HepG2 (cell line): ENCODE measurements at regions not wholly inside any gene's neighbourhood (a gene's known extent, or its start where the extent isn't known, plus 50 kb on each side); places are given as distances from the start of the nearest gene placed in this dataset.

Source experiments
- ATAC-seq: fragments of 200-7000 bp; cut with Tn5 transposase; 3 replicates; pipeline ENCODE4 v1.9.1; 2020; ENCODE audit warnings: mild to moderate bottlenecking, moderate library complexity
- BruUV-seq: library from RNA; stranded (reverse); fragments of 400-500 nt; replicated peaks from 2 replicates; lab custom pipeline; 2021; lab: Mats Ljungman, UMichigan
- CTCF ChIA-PET: fragments of 300-600 bp; formaldehyde crosslinking; extraction: SDS; loops from one replicate; lab custom pipeline; 2021; ENCODE audit warnings: low total read pairs, inconsistent platforms, low intra/inter-chr PET ratio; lab: Yijun Ruan, JAX
- POLR2A ChIA-PET: fragments of 350-600 bp; sonication (Branson Sonifier 250); formaldehyde crosslinking; loops from one replicate; lab custom pipeline; 2020; ENCODE audit warnings: antibody characterized with exemption, inconsistent platforms; lab: Yijun Ruan, JAX
- DNase-seq: peaks from one replicate; pipeline ENCODE4 v3.0.0-alpha.2; 2015; ENCODE audit warnings: low spot score
- FAIRE-seq: peaks from 3 replicates; lab custom pipeline; 2011; peaks lifted over from hg19 to GRCh38; lab: Jason Lieb, UNC
- H2AFZ ChIP-seq: one replicate; pipeline ENCODE4 v1.6.1; 2011; ENCODE audit warnings: low read length, inconsistent platforms
- H3K27ac ChIP-seq: fragments of 300-600 bp; 3 replicates; pipeline ENCODE4 v1.8.0; 2011; ENCODE audit warnings: mixed run types, mild to moderate bottlenecking, mixed read lengths, low read length, inconsistent platforms; ENCODE audit not compliant: insufficient read depth; ENCODE audit errors: extremely low read length
- H3K27me3 ChIP-seq, 2 experiments: fragments of 200-600 bp in 1 of 2; 2 replicates in 1 of 2; 3 replicates in 1 of 2; pipeline versions ENCODE4 v1.6.0 to v1.8.0; 2011; ENCODE audit warnings: low read length in 2 of 2, mild to moderate bottlenecking in 2 of 2, moderate library complexity in 2 of 2, inconsistent platforms in 1 of 2; ENCODE audit not compliant: insufficient read depth in 2 of 2, control insufficient read depth in 1 of 2
- H3K36me3 ChIP-seq, 2 experiments: fragments of 200-600 bp in 1 of 2; replicated peaks in 1 of 2; 2 replicates in 1 of 2; 3 replicates in 1 of 2; pipeline versions ENCODE4 v1.5.1 to v1.8.0; 2011; ENCODE audit warnings: low read length in 2 of 2, inconsistent platforms in 1 of 2; ENCODE audit not compliant: insufficient read depth in 2 of 2, control insufficient read depth in 1 of 2
- H3K4me1 ChIP-seq: 2 replicates; pipeline ENCODE4 v1.5.1; 2012; ENCODE audit warnings: low read length, inconsistent platforms; ENCODE audit not compliant: insufficient read depth
- H3K4me2 ChIP-seq: 2 replicates; pipeline ENCODE4 v1.6.0; 2011; ENCODE audit warnings: low read depth, low read length, inconsistent platforms
- H3K4me3 ChIP-seq, 3 experiments: fragments of 200-600 bp in 1 of 3; sonication (generic), shearing (Covaris generic) in 1 of 3; replicated peaks in 1 of 3; 2 replicates each; pipeline ENCODE4 v1.5.1; 2011 to 2016; ENCODE audit warnings: low read length in 3 of 3, inconsistent platforms in 2 of 3, low read depth in 2 of 3, mild to moderate bottlenecking in 2 of 3, control low read depth in 1 of 3, mixed read lengths in 1 of 3; ENCODE audit not compliant: insufficient read depth in 1 of 3
- H3K79me2 ChIP-seq: one replicate; pipeline ENCODE4 v1.6.1; 2011; ENCODE audit warnings: low read length, inconsistent platforms; ENCODE audit not compliant: insufficient read depth
- H3K9ac ChIP-seq: 2 replicates; pipeline ENCODE4 v1.6.0; 2011; ENCODE audit warnings: mild to moderate bottlenecking, low read depth, low read length, inconsistent platforms; ENCODE audit not compliant: insufficient read depth
- H3K9me3 ChIP-seq: 2 replicates; pipeline ENCODE4 v1.5.1; 2012; ENCODE audit warnings: mild to moderate bottlenecking, low read length
- H4K20me1 ChIP-seq: 2 replicates; pipeline ENCODE4 v1.6.0; 2011; ENCODE audit warnings: inconsistent platforms, mild to moderate bottlenecking, low read length, moderate library complexity; ENCODE audit not compliant: insufficient read depth
- ELF3 ChIP-seq: IDR thresholded peaks from 2 replicates; pipeline ENCODE4 v1.6.1; 2016; ENCODE audit warnings: missing genetic modification reagents, missing compliant biosample characterization
- HNF1B ChIP-seq: sonication (generic); formaldehyde crosslinking; IDR thresholded peaks from 2 replicates; pipeline ENCODE4 v1.5.1; 2020; ENCODE audit warnings: mild to moderate bottlenecking, moderate library complexity, missing genetic modification reagents
- IRF9 ChIP-seq: sonication (generic); formaldehyde crosslinking; IDR thresholded peaks from 2 replicates; pipeline ENCODE4 v1.8.0; 2022; ENCODE audit warnings: missing genetic modification reagents, mild to moderate bottlenecking, borderline replicate concordance
- ISX ChIP-seq: sonication (generic); formaldehyde crosslinking; conservative IDR thresholded peaks from 2 replicates; pipeline ENCODE4 v1.5.0; 2020; ENCODE audit warnings: missing genetic modification reagents
- KDM1A ChIP-seq: IDR thresholded peaks from 2 replicates; pipeline ENCODE4 v1.6.1; 2016; ENCODE audit warnings: missing compliant biosample characterization
- KDM2A ChIP-seq: sonication (generic); formaldehyde crosslinking; IDR thresholded peaks from 2 replicates; pipeline ENCODE4 v1.4.0; 2020; ENCODE audit warnings: low read depth, missing genetic modification reagents, borderline replicate concordance
- TCF7 ChIP-seq: sonication (generic); IDR thresholded peaks from 2 replicates; pipeline ENCODE4 v1.6.1; 2016; ENCODE audit warnings: antibody characterized with exemption, low read depth
- YEATS4 ChIP-seq: sonication (generic); formaldehyde crosslinking; IDR thresholded peaks from 2 replicates; pipeline ENCODE4 v1.4.0; 2020; ENCODE audit warnings: missing genetic modification reagents, borderline replicate concordance
- ZBTB10 ChIP-seq: sonication (generic); formaldehyde crosslinking; IDR thresholded peaks from 2 replicates; pipeline ENCODE4 v1.4.0; 2020; ENCODE audit warnings: missing genetic modification reagents, borderline replicate concordance
- ZMYM3 ChIP-seq: sonication (generic); formaldehyde crosslinking; IDR thresholded peaks from 2 replicates; pipeline ENCODE4 v1.5.1; 2020; ENCODE audit warnings: mild to moderate bottlenecking, missing genetic modification reagents
- ZNF264 ChIP-seq: sonication (generic); formaldehyde crosslinking; IDR thresholded peaks from 2 replicates; pipeline ENCODE4 v1.4.0; 2020; ENCODE audit warnings: missing genetic modification reagents
- ZNF326 ChIP-seq: sonication (generic); formaldehyde crosslinking; IDR thresholded peaks from 2 replicates; pipeline ENCODE4 v1.4.0; 2020; ENCODE audit warnings: missing genetic modification reagents, borderline replicate concordance
- ZNF629 ChIP-seq: sonication (generic); formaldehyde crosslinking; conservative IDR thresholded peaks from 2 replicates; pipeline ENCODE4 v1.5.0; 2020; ENCODE audit warnings: missing genetic modification reagents
- ZNF687 ChIP-seq: sonication (generic); formaldehyde crosslinking; IDR thresholded peaks from 2 replicates; pipeline ENCODE4 v1.5.1; 2020; ENCODE audit warnings: mild to moderate bottlenecking, missing genetic modification reagents, moderate library complexity
- WGBS: methylation state at CpG from one replicate; pipeline ENCODE4 v1.1.6; 2017; ENCODE audit warnings: low lambda C conversion rate; 5-methylcytosine and 5-hydroxymethylcytosine counted together
- in situ Hi-C: cut with HindIII; loops from 2 replicates; pipeline ENCODE4 v1.10.0; 2017; ENCODE audit warnings: low pct_unique_long_range_greater_than_20kb; ENCODE audit not compliant: extremely low pct_ligation_motif_present
- intact Hi-C: fragments of 100-400 bp; cut with micrococcal nuclease; formaldehyde crosslinking; loops from one replicate; pipeline ENCODE4 v1.10.0; 2022; ENCODE audit not compliant: unreplicated experiment

- no peak for TF ChIP-seq ZNF326
- no peak for TF ChIP-seq TCF7
Measured at GRCh38 chr10:30188101-30188500, 128.7 kb upstream of the JCAD start (continued).

- Histone ChIP-seq H3K36me3 (no peaks in the 10 kb centered on the region), H3K27ac (no peak overlapping the region), H3K27me3 (peaks cover 0 to 6% of the 10 kb centered on the region in 2 experiments; a peak in 2 of 5 replicates), H3K4me2 (peak overlapping the region; percentile 76), H3K4me1 (peaks cover 56% of the 10 kb centered on the region), H4K20me1 (no peaks in the 10 kb centered on the region), H3K9me3 (no peaks in the 10 kb centered on the region)
- 15% methylated on average over 5 of the region's 5 CpGs for WGBS
- BruUV-seq = no TSS peak
- ATAC-seq = no peak
- POLR2A ChIA-PET = interaction anchor here (1.2 kb wide), 1 partner anchor 35 kb away, joined by 4 read pairs; no protein-coding TSS in a partner anchor
- CTCF ChIA-PET = no interaction called here
- in situ Hi-C loops = no loop called here
- TF ChIP-seq HNF1B (CRISPR knock-in tag) (no peak), IRF9 (CRISPR knock-in tag) (0 out of 2 replicates have a peak, but pooled peaks have one; percentile 4), ZNF264 (CRISPR knock-in tag) (0 out of 2 replicates have a peak, but pooled peaks have one; percentile 7), KDM1A (peak; percentile 46; the same call in 1 of the 2 replicates), ZMYM3 (peak; percentile 73), YEATS4 (CRISPR knock-in tag) (0 out of 2 replicates have a peak, but pooled peaks have one; percentile 6), ZNF687 (CRISPR knock-in tag) (peak; percentile 3; the same call in 1 of the 2 replicates), ZBTB10 (CRISPR knock-in tag) (0 out of 2 replicates have a peak, but pooled peaks have one; percentile 6), ISX (CRISPR knock-in tag) (no peak), ELF3 (CRISPR knock-in tag) (no peak), KDM2A (CRISPR knock-in tag) (0 out of 2 replicates have a peak, but pooled peaks have one; percentile 1), ZNF629 (peak; percentile 93)
- TF ChIP-seq, all 625 proteins: peak for 9
- no peak overlapping the region for H2AFZ ChIP-seq
- DNase-seq (no peak), FAIRE-seq (no peak)
- H3K79me2 ChIP-seq = no peaks in the 10 kb centered on the region
- peak overlapping the region; percentile 9 to 63 (median 44); a peak in 5 of 6 replicates for H3K4me3 ChIP-seq
- peak overlapping the region; percentile 3; the same call in 1 of the 2 replicates for H3K9ac ChIP-seq
- intact Hi-C loops = no loop called here
Measured at GRCh38 chr10:30187010-30187409, 127.6 kb upstream of the JCAD start.
